ENCODE measurements at regions not wholly inside any gene's neighbourhood (a gene's known extent, or its start where the extent isn't known, plus 50 kb on each side); places are given as distances from the start of the nearest gene placed in this dataset.

GRCh38 chr14:52202151-52202550, 65.3 kb upstream of the PTGDR start:
- TF ChIP-seq CEBPB (IDR thresholded peaks at IDR 0.05) = no peak
- no peak for TF ChIP-seq MAX (IDR thresholded peaks at IDR 0.05)
- no peak for TF ChIP-seq REST (IDR thresholded peaks at IDR 0.05; ENCODE audit: low read depth)
- TF ChIP-seq EGR1 (IDR thresholded peaks at IDR 0.05) = no peak
- TF ChIP-seq YY1 (IDR thresholded peaks at IDR 0.05; ENCODE audit: low read depth) = no peak
- TF ChIP-seq TCF12 (IDR thresholded peaks at IDR 0.05; ENCODE audit: low read depth) = no peak
- TF ChIP-seq FOXM1 (IDR thresholded peaks at IDR 0.05; ENCODE audit: borderline replicate concordance, low read depth) = no peak
- no peak for TF ChIP-seq EP300 (IDR thresholded peaks at IDR 0.05; ENCODE audit: borderline replicate concordance)
- TF ChIP-seq RAD21 (IDR thresholded peaks at IDR 0.05; ENCODE audit: low read depth) = no peak
- TF ChIP-seq TEAD4 (IDR thresholded peaks at IDR 0.05) = no peak
- TF ChIP-seq NFIC (IDR thresholded peaks at IDR 0.05) = no peak

- no peak for TF ChIP-seq FOXM1 (IDR thresholded peaks at IDR 0.05; ENCODE audit: borderline replicate concordance, low read depth)
- TF ChIP-seq TCF12 (IDR thresholded peaks at IDR 0.05; ENCODE audit: low read depth) = no peak
- no peak for TF ChIP-seq RAD21 (IDR thresholded peaks at IDR 0.05; ENCODE audit: low read depth)
- TF ChIP-seq MAX (IDR thresholded peaks at IDR 0.05) = no peak
- no peak for TF ChIP-seq ZBTB7A (IDR thresholded peaks at IDR 0.05; ENCODE audit: low read depth)
- no peak for TF ChIP-seq TAF1 (IDR thresholded peaks at IDR 0.05; ENCODE audit: low read depth)
- no peak for TF ChIP-seq REST (IDR thresholded peaks at IDR 0.05; ENCODE audit: low read depth)
- no peak for TF ChIP-seq USF1 (IDR thresholded peaks at IDR 0.05)
- TF ChIP-seq EP300 (IDR thresholded peaks at IDR 0.05; ENCODE audit: borderline replicate concordance) = no peak
- no peak for TF ChIP-seq CEBPB (IDR thresholded peaks at IDR 0.05)
- no peak for TF ChIP-seq TEAD4 (IDR thresholded peaks at IDR 0.05)
- TF ChIP-seq YY1 (IDR thresholded peaks at IDR 0.05; ENCODE audit: low read depth) = no peak
- TF ChIP-seq EGR1 (IDR thresholded peaks at IDR 0.05) = no peak
- no peak for TF ChIP-seq NFIC (IDR thresholded peaks at IDR 0.05)
- no peak for TF ChIP-seq CREB1 (IDR thresholded peaks at IDR 0.05; ENCODE audit: low read depth)
Measured at GRCh38 chr14:52190337-52190931, 77.1 kb upstream of the PTGDR start.

GRCh38 chr14:52189325-52189724, 78.2 kb upstream of the PTGDR start:
- no peak for TF ChIP-seq USF1 (IDR thresholded peaks at IDR 0.05)
- TF ChIP-seq EGR1 (IDR thresholded peaks at IDR 0.05) = no peak
- TF ChIP-seq RAD21 (IDR thresholded peaks at IDR 0.05; ENCODE audit: low read depth) = no peak
- no peak for TF ChIP-seq EP300 (IDR thresholded peaks at IDR 0.05; ENCODE audit: borderline replicate concordance)
- TF ChIP-seq REST (IDR thresholded peaks at IDR 0.05; ENCODE audit: low read depth) = no peak
- no peak for TF ChIP-seq TCF12 (IDR thresholded peaks at IDR 0.05; ENCODE audit: low read depth)
- TF ChIP-seq NFIC (IDR thresholded peaks at IDR 0.05) = no peak
- no peak for TF ChIP-seq FOXM1 (IDR thresholded peaks at IDR 0.05; ENCODE audit: borderline replicate concordance, low read depth)
- TF ChIP-seq TAF1 (IDR thresholded peaks at IDR 0.05; ENCODE audit: low read depth) = no peak
- TF ChIP-seq CREB1 (IDR thresholded peaks at IDR 0.05; ENCODE audit: low read depth) = no peak
- no peak for TF ChIP-seq TEAD4 (IDR thresholded peaks at IDR 0.05)
- TF ChIP-seq YY1 (IDR thresholded peaks at IDR 0.05; ENCODE audit: low read depth) = no peak
- no peak for TF ChIP-seq MAX (IDR thresholded peaks at IDR 0.05)
- TF ChIP-seq CEBPB (IDR thresholded peaks at IDR 0.05) = no peak
- no peak for TF ChIP-seq ZBTB7A (IDR thresholded peaks at IDR 0.05; ENCODE audit: low read depth)

GRCh38 chr14:52188381-52188780, 79.1 kb upstream of the PTGDR start:
- TF ChIP-seq FOXM1 (IDR thresholded peaks at IDR 0.05; ENCODE audit: borderline replicate concordance, low read depth) (no peak), EGR1 (IDR thresholded peaks at IDR 0.05) (no peak), USF1 (IDR thresholded peaks at IDR 0.05) (no peak), EP300 (IDR thresholded peaks at IDR 0.05; ENCODE audit: borderline replicate concordance) (no peak), RAD21 (IDR thresholded peaks at IDR 0.05; ENCODE audit: low read depth) (no peak), TCF12 (IDR thresholded peaks at IDR 0.05; ENCODE audit: low read depth) (no peak), CREB1 (IDR thresholded peaks at IDR 0.05; ENCODE audit: low read depth) (no peak), TEAD4 (IDR thresholded peaks at IDR 0.05) (no peak), ZBTB7A (IDR thresholded peaks at IDR 0.05; ENCODE audit: low read depth) (no peak), NFIC (IDR thresholded peaks at IDR 0.05) (no peak), CEBPB (IDR thresholded peaks at IDR 0.05) (no peak)

Measured in Ishikawa (cell line).